Karpas-422 (cell line): ENCODE measurements at regions not wholly inside any gene's neighbourhood (a gene's known extent, or its start where the extent isn't known, plus 50 kb on each side); places are given as distances from the start of the nearest gene placed in this dataset.

Experiments used
- DNase-seq: peaks from one replicate; pipeline ENCODE4 v3.0.0-alpha.2; 2015
- H2AFZ ChIP-seq: fragments of 200-600 bp; sonication (generic); 2 replicates; pipeline ENCODE4 v1.6.1; 2014; ENCODE audit warnings: antibody characterized with exemption, low read length, mixed read lengths
- H3K27ac ChIP-seq: fragments of 200-600 bp; sonication (generic); 2 replicates; pipeline ENCODE4 v1.5.1; 2014; ENCODE audit warnings: mild to moderate bottlenecking, low read length, moderate library complexity
- H3K27me3 ChIP-seq: fragments of 200-600 bp; sonication (generic); 2 replicates; pipeline ENCODE4 v1.6.1; 2014; ENCODE audit warnings: low read length, mixed read lengths
- H3K36me3 ChIP-seq: fragments of 200-600 bp; sonication (generic); 2 replicates; pipeline ENCODE4 v1.6.1; 2014; ENCODE audit warnings: low read length, mixed read lengths; ENCODE audit not compliant: insufficient read depth
- H3K4me1 ChIP-seq: fragments of 200-600 bp; sonication (generic); 2 replicates; pipeline ENCODE4 v1.6.1; 2014; ENCODE audit warnings: mild to moderate bottlenecking, low read length, mixed read lengths
- H3K4me2 ChIP-seq: fragments of 200-600 bp; sonication (generic); 2 replicates; pipeline ENCODE4 v1.6.1; 2014; ENCODE audit warnings: low read length, low read depth, mild to moderate bottlenecking; ENCODE audit not compliant: poor library complexity, severe bottlenecking
- H3K4me3 ChIP-seq: fragments of 200-600 bp; sonication (generic); 2 replicates; pipeline ENCODE4 v1.5.1; 2014; ENCODE audit warnings: mild to moderate bottlenecking, antibody characterized with exemption, low read length, mixed read lengths
- H3K79me2 ChIP-seq: fragments of 200-600 bp; sonication (generic); 2 replicates; pipeline ENCODE4 v1.6.1; 2014; ENCODE audit warnings: mild to moderate bottlenecking, low read length, mixed read lengths
- H3K9ac ChIP-seq: fragments of 200-600 bp; sonication (generic); 2 replicates; pipeline ENCODE4 v1.6.0; 2014; ENCODE audit warnings: low read length
- H3K9me2 ChIP-seq: fragments of 200-600 bp; sonication (generic), shearing (Covaris generic); replicated peaks from 2 replicates; pipeline ENCODE4 v1.6.0; 2014; ENCODE audit warnings: mild to moderate bottlenecking, low read length, moderate library complexity; ENCODE audit not compliant: insufficient read depth
- H3K9me3 ChIP-seq: fragments of 300-700, 200-600 bp; sonication (generic); 2 replicates; pipeline ENCODE4 v1.6.1; 2014; ENCODE audit warnings: low read length, mixed read lengths
- H4K20me1 ChIP-seq: fragments of 200-600 bp; sonication (generic); 2 replicates; pipeline ENCODE4 v1.6.1; 2014; ENCODE audit warnings: mild to moderate bottlenecking, antibody characterized with exemption, low read length, low read depth; ENCODE audit not compliant: insufficient read depth

DNA sequence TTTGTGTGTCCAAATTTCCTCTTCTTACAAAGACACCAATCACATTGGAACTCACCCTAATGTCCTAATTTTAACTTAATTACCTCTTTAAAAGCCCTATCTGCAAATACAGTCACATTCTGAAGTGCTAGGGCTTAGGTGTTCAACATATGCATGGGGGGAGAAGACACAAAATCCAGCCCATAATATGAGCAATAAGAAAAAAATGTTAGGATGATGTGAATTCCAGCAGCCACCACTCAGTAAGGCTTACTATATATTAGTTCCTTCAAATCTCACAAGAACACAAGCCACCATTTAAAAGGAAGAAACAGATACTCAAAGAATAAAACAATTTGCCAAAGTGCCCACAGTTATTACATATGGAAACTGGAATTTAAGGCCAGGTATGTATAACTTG is 285.7 kb downstream of the EPHA4 start:
- H3K9ac ChIP-seq = no peak overlapping the region
- H3K27me3 ChIP-seq = no peaks in the 10 kb centered on the region
- H2AFZ ChIP-seq = 0 out of 2 replicates have a peak overlapping the region, but pooled peaks have one; percentile 55

DNA sequence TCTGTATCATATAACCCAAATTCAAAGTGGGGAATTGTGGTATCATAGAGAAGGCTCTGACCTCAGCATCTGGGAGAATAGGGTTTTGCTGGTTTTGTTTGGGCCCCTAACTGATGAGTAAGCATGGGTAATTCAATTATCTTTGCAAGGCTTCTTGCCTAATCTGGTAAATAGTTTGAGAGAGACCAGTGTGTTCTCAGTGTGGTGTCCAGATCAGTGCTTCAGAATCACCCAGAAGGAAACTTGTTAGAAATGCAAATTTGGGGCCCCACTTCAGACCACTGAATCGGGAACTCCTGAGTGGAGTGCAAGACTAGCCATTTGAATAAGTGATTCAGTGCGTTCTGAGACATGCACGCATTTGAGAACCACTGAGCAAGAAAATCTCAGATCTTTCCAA is 282.7 kb downstream of the EPHA4 start:
- Histone ChIP-seq H2AFZ (0 out of 2 replicates have a peak overlapping the region, but pooled peaks have one; percentile 38), H4K20me1 (no peaks in the 10 kb centered on the region), H3K36me3 (no peaks in the 10 kb centered on the region), H3K27ac (peak overlapping the region; percentile 98), H3K4me1 (peaks cover 67% of the 10 kb centered on the region), H3K79me2 (no peaks in the 10 kb centered on the region), H3K27me3 (no peaks in the 10 kb centered on the region), H3K9me2 (no peaks in the 10 kb centered on the region), H3K9ac (peak overlapping the region; percentile 58), H3K4me3 (peak overlapping the region; percentile 43), H3K9me3 (no peaks in the 10 kb centered on the region), H3K4me2 (peak overlapping the region; percentile 74)
- DNase-seq = peak; percentile 92

More for the DNA sequence above, 285.7 kb downstream of the EPHA4 start:
- no peak for DNase-seq
- Histone ChIP-seq H3K79me2 (no peaks in the 10 kb centered on the region), H3K27ac (no peak overlapping the region), H3K9me2 (no peaks in the 10 kb centered on the region), H3K36me3 (no peaks in the 10 kb centered on the region), H3K4me2 (no peak overlapping the region), H3K4me3 (no peak overlapping the region), H3K4me1 (peaks cover 69% of the 10 kb centered on the region), H3K9me3 (no peaks in the 10 kb centered on the region), H4K20me1 (no peaks in the 10 kb centered on the region)

DNA sequence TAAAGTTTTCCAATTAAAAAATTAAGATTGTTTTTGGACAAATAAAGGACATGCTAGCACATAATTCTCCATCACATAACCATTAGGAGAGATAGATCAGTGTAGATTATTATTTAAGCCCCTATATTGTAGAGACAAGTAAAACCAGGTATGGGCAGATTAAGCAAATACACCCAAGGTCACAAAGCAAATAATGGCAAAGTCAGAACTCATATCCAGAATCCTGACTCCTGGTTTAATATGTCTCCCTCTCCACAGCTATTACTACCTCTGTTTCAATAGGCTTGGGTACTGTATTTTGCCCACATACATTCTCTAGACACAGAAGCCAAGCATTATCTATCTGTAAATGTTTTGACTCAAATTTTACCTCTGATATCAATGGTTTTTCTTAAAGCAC is 282.3 kb downstream of the EPHA4 start:
- Histone ChIP-seq H3K9ac (peak overlapping the region; percentile 58; the same call in 1 of the 2 replicates), H3K4me3 (no peak overlapping the region), H3K36me3 (no peaks in the 10 kb centered on the region), H2AFZ (no peak overlapping the region), H3K4me1 (peaks cover 67% of the 10 kb centered on the region), H3K4me2 (peak overlapping the region; percentile 74), H3K79me2 (no peaks in the 10 kb centered on the region), H3K27ac (peak overlapping the region; percentile 98), H3K9me2 (no peaks in the 10 kb centered on the region), H4K20me1 (no peaks in the 10 kb centered on the region), H3K27me3 (no peaks in the 10 kb centered on the region), H3K9me3 (no peaks in the 10 kb centered on the region)
- no peak for DNase-seq

DNA sequence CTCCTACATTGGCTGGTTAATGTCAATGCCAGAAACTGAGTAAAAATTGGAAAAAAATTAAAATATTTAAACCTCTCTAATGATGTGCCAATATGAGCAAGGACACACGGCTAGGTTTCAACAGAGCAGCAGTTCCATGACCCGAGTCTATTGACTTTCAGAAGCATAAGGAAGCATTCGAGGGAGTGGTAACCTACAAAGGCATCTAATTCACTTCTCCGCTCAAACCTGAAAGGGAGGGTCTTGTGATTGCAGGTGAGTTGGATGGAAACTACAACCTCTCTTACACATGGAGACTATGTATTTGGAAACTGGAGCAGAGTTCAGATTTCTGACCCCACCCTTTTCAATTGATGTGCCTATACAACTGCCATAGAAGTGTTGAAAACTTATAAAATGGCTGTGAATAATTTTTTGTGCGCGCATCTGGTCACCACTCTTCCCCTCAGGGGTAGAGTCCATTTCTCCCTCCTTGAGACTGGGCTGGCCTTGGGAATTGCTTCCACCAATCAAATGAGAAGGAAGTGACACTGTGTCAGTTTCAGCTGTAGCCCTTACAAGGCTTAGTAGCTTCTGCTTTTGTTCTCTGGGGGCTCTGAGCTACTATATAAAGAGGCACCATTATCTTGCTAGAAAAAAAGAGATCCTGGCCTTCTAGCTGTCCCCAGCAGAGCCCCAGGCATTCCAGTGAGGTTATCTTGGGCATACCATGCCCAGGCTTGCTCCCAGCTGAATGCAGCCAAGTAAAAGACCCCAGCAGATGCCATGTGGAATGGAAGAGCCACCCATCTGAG is 278.0 kb downstream of the EPHA4 start:
- H2AFZ ChIP-seq = no peak overlapping the region
- DNase-seq = peak; percentile 83

DNA sequence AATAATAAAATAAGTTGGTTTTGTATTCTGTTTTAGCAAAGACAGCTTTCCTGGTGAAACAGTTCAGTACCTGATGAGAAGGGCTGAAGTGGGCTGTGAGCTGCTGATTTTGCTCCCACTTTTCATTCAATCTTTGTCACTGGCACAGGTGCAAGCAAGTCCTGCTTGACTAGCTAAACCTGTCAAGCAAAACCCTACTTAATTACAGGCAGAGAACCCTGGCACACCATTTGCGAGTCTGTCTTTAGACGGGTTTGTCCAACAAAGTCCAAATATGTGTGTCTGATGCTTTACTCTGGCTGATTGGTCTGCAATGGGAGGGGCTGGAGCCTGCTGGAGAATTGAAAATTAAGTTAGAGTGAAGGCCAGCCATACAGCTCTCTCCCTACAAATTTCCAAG is 267.2 kb downstream of the EPHA4 start:
- peak overlapping the region; percentile 70 for H3K27ac ChIP-seq
- H3K36me3 ChIP-seq = no peaks in the 10 kb centered on the region
- H3K9me3 ChIP-seq = no peaks in the 10 kb centered on the region
- H3K9me2 ChIP-seq = no peaks in the 10 kb centered on the region
- H4K20me1 ChIP-seq = no peaks in the 10 kb centered on the region
- H3K79me2 ChIP-seq = no peaks in the 10 kb centered on the region
- peak overlapping the region; percentile 32 for H3K9ac ChIP-seq
- H3K4me3 ChIP-seq = 0 out of 2 replicates have a peak overlapping the region, but pooled peaks have one; percentile 22
- H2AFZ ChIP-seq = peak overlapping the region; percentile 30; the same call in 1 of the 2 replicates
- peak overlapping the region; percentile 52 for H3K4me2 ChIP-seq
- DNase-seq = peak; percentile 57
- peaks cover 56% of the 10 kb centered on the region for H3K4me1 ChIP-seq
- H3K27me3 ChIP-seq = no peaks in the 10 kb centered on the region

More for the DNA sequence above, 278.0 kb downstream of the EPHA4 start:
- Histone ChIP-seq H3K4me3 (peak overlapping the region; percentile 54), H3K79me2 (no peaks in the 10 kb centered on the region), H4K20me1 (no peaks in the 10 kb centered on the region), H3K9me2 (no peaks in the 10 kb centered on the region), H3K27me3 (no peaks in the 10 kb centered on the region), H3K4me2 (peak overlapping the region; percentile 87), H3K4me1 (peaks cover 69% of the 10 kb centered on the region), H3K9me3 (no peaks in the 10 kb centered on the region), H3K9ac (peak overlapping the region; percentile 59), H3K27ac (peak overlapping the region; percentile 87), H3K36me3 (no peaks in the 10 kb centered on the region)

DNA sequence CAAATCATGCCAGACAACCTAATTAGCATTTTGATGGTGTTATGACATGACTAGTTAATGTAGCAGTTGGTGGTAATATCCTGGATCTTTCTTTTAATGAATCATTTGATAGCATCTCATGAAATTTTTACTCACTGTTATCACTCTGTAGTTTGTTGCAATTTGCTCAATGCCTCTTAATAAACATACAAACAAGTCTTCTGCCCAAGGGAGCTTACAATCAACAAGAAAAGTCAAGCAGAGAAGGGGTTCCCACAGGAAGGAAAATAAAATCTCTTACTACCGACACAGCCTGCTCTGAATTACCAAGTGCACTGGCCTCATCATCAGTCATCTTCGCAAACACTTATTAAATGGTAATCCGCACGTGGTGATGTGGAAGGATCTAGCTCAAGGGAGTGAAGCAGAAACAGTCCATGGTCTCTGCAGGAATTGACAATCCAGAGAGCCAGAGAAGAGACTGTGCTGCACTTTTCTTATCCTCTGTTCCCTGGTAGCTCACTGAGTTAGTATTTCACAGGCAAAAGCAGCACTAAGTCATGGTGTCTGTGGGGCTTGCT is 263.5 kb downstream of the EPHA4 start:
- H4K20me1 ChIP-seq = no peaks in the 10 kb centered on the region
- peak overlapping the region; percentile 8 for H2AFZ ChIP-seq
- H3K9ac ChIP-seq = no peak overlapping the region
- H3K79me2 ChIP-seq = no peaks in the 10 kb centered on the region
- H3K9me2 ChIP-seq = no peaks in the 10 kb centered on the region
- no peak overlapping the region for H3K4me3 ChIP-seq
- no peak overlapping the region for H3K4me2 ChIP-seq
- no peaks in the 10 kb centered on the region for H3K27me3 ChIP-seq
- no peak overlapping the region for H3K27ac ChIP-seq
- DNase-seq = no peak
- no peaks in the 10 kb centered on the region for H3K36me3 ChIP-seq
- H3K4me1 ChIP-seq = peaks cover 54% of the 10 kb centered on the region
- H3K9me3 ChIP-seq = no peaks in the 10 kb centered on the region

DNA sequence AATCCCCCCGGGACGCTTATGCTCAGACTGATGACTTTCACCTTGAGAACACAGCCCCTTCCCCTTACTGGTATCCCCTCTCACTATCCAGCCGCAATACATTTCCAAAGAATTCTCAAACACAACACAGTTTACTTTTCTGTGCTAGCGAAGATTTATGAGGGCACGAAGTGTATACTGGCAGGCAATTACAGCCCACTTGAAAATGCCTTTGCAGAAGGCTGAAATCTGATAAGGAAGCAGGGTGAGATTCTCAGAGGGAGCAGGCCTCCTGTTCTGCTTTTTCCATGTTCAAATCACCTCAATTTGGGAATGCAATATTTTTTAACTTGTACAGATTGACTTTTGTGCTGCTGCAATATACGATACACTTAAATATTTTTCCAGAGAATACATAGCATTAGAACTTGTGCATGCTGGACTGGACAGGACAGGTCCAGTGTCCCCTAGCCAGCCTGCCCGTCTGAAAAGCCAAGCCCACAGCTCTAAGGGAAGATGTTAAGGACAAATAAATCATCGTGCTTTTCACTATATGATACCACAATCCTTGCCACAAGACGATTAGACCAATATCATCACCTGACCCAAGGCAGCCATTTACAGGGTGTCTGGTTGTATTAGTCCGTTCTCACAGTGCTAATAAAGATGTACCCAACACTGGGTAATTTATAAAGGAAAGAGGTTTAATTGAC is 262.1 kb downstream of the EPHA4 start:
- DNase-seq = no peak
- no peaks in the 10 kb centered on the region for H4K20me1 ChIP-seq
- no peak overlapping the region for H3K4me3 ChIP-seq
- H3K79me2 ChIP-seq = no peaks in the 10 kb centered on the region
- peaks cover 40% of the 10 kb centered on the region for H3K4me1 ChIP-seq
- H3K4me2 ChIP-seq = peak overlapping the region; percentile 34
- no peaks in the 10 kb centered on the region for H3K27me3 ChIP-seq
- peak overlapping the region; percentile 54 for H3K27ac ChIP-seq
- H2AFZ ChIP-seq = peak overlapping the region; percentile 8
- H3K36me3 ChIP-seq = no peaks in the 10 kb centered on the region
- H3K9me2 ChIP-seq = no peaks in the 10 kb centered on the region
- no peaks in the 10 kb centered on the region for H3K9me3 ChIP-seq
- H3K9ac ChIP-seq = no peak overlapping the region

DNA sequence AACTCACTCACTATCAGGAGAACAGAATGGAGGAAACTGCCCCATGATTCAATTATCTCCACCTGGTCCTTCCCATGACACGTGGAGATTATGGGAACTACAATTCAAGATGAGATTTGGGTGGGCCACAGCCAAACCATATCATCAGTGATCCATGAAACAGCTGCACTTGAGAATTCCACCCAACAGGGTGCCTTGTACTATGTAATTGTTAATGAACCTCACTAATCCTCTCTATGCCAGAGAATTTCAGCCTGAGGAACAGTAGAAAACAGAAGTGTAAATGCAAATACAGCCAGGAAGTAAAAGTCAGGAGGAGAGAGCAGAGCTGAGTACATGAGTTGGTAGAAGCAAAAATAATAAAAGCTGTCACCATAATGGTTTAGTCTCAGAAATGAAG is 261.4 kb downstream of the EPHA4 start:
- H3K4me3 ChIP-seq = no peak overlapping the region

More for the DNA sequence above, 261.4 kb downstream of the EPHA4 start:
- H3K79me2 ChIP-seq = no peaks in the 10 kb centered on the region
- no peak for DNase-seq
- no peaks in the 10 kb centered on the region for H3K36me3 ChIP-seq
- peak overlapping the region; percentile 34 for H3K4me2 ChIP-seq
- H3K27ac ChIP-seq = peak overlapping the region; percentile 54
- H3K27me3 ChIP-seq = no peaks in the 10 kb centered on the region
- H3K4me1 ChIP-seq = peaks cover 33% of the 10 kb centered on the region
- no peak overlapping the region for H3K9ac ChIP-seq
- H2AFZ ChIP-seq = peak overlapping the region; percentile 8; the same call in 1 of the 2 replicates
- H3K9me2 ChIP-seq = no peaks in the 10 kb centered on the region
- H4K20me1 ChIP-seq = no peaks in the 10 kb centered on the region
- no peaks in the 10 kb centered on the region for H3K9me3 ChIP-seq
